HG02678 (cell line): ENCODE measurements at regions not wholly inside any gene's neighbourhood (a gene's known extent, or its start where the extent isn't known, plus 50 kb on each side); places are given as distances from the start of the nearest gene placed in this dataset.

Experiments used
- ATAC-seq: cut with Tn5 transposase; IDR thresholded peaks from one replicate; pipeline ENCODE4 v1.9.1; 2021; ENCODE audit warnings: mild to moderate bottlenecking, moderate library complexity; ENCODE audit not compliant: unreplicated experiment

GRCh38 chr3:174639970-174640369, 219.2 kb upstream of the NAALADL2 start:
- ATAC-seq: no peak

DNA sequence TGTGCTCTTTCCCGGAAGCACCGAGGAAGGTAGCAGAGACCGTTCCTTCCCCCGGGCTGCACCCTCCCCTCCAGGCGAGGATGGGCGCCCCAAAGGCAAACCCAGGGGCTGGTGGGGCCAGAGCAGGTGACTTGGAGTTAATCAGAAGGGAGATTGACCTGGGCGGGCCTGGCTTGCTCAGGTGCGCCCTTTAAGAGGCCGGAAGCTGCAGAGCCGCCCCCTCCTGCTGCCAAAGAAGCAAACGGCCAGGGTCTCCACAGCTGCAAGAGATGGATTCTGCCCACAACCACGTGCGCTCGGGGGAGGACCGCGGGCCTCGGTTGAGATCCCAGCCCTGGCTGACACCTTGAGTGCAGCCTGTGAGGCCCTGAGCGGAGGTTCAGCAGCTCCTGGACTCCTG, 218.2 kb upstream of the NAALADL2 start:
- no peak for ATAC-seq

DNA sequence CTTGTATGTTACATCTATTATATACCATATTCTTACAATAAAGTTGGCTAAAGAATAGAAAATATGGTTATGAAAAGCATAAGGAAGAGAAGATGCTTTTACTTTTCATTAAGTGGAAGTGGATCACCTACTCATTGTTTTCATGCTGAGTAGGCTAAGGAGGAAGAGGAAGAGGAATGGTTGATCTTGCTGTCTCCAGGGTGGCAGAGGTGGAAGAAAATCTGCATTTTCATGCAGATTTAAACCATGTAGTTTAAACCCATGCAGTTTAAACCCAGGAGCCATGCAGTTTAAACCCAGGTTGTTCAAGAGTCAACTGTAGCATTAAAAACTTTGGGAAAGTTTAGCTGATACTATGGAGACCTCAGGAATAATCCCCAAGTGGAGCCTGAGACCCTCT, 214.8 kb upstream of the NAALADL2 start:
- no peak for ATAC-seq

DNA sequence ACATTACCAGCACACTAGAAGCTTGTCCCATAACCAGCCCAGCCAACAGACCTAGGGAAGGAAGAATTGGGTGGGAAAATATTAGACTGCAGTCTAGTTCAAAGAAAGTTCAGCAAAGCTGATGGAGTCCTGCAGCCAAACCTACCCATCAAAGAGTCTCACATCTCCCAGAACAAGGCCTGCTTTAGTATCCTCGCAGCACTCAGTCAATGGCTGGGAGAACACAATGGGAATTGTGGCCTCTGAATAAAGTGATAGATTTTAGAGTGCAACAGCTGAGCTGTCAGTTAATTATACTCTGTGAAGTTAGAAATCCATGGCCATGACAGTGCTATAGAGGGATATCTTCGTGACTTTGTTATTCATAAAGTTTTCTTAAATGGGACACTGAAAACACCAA, 207.2 kb upstream of the NAALADL2 start:
- ATAC-seq: no peak

DNA sequence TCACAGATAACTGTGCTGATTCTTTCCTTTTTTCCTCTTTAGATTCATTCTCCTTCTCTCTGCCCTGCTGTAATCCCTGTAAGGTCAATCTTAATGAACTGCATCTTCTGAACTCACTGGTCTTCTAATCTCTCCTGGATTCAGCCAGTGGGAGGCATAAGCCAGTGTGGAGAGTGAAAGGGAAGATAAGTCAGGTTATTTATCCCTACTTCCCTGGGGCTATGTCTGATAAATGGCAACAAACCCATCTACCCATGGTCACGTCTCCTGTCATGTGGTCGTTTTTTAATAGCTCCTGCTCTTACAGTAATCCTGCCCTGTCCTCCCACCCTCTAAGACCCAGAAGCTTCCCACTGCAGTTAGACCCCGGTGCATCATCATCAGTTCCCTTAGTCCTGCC, 199.6 kb upstream of the NAALADL2 start:
- ATAC-seq: no peak

DNA sequence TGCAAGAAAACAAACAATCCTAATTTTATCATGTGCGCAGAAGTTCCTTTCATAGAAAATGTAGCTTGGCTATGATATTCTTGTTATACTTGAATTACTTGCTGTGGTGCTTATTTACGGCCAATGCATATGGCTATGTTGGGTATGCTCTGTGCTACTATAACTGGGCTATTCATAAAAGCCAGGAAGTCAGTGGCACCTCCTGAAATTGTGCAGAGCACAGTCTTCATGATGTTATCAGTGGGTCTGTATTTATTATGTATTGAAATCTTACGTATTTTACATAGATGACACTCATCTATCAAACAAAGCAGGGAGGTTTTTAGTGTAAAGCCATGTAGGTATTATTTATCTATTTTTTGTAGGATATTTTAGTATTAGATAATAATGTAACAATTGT, 196.5 kb upstream of the NAALADL2 start:
- no peak for ATAC-seq

GRCh38 chr3:174667386-174667785, 191.7 kb upstream of the NAALADL2 start:
- no peak for ATAC-seq

DNA sequence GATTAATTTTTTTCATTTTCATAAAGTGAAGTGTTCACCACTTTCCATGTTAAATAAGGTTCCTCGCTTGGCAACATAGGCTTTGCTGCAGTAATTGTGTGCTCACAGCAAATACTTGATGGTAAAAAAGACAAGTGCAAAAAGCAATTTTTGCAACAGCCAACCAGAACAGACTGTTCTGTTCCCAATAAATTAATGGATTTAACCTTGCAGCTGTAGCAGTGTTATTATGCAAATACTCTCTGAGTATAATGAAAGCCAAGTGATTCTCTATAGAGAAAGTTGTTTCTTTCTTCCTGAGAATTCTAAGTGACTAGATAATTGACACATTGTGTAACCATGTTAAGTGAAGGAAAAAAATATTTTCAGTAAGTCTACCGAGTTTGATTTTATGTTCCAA, 183.7 kb upstream of the NAALADL2 start:
- ATAC-seq: no peak

GRCh38 chr3:174681784-174682183, 177.3 kb upstream of the NAALADL2 start:
- no peak for ATAC-seq

GRCh38 chr3:174685796-174686195, 173.3 kb upstream of the NAALADL2 start:
- ATAC-seq: no peak

DNA sequence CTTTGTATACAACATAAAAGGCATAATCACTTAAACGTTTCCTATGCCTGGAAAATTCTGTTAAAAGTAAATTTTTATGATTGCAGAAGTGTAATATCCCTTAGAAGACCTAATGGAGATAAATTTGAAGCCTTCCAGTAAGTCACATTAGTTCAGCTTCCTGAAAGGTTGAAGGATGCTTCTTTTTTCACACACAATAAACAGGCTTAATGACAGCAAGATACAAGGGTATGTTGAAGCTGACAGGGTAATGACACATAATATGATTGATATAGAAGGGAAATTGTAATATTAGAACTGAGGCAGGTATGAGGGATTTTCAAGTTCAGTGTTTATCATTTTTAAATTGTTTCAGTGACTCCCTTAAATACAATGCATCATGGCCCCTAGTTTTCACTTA, 161.8 kb upstream of the NAALADL2 start:
- no peak for ATAC-seq

DNA sequence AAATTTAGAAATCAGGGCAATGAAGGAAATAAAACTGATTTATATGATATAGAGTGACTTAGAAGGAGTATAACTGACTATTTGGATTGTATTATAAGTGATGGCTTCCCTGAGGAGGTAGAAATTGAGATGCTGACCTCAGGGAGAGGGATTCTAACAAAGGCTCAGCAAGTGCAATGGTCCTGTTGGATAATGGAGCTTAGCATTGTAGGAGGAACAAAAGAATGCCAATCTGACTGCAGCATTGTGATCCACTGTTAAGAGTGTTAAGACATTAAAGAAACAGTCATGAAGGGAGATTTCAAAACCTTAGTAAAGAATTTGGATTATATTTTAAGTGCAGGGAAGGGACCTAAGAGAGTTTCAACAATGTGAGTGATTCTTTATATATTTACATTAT, 158.4 kb upstream of the NAALADL2 start:
- no peak for ATAC-seq

DNA sequence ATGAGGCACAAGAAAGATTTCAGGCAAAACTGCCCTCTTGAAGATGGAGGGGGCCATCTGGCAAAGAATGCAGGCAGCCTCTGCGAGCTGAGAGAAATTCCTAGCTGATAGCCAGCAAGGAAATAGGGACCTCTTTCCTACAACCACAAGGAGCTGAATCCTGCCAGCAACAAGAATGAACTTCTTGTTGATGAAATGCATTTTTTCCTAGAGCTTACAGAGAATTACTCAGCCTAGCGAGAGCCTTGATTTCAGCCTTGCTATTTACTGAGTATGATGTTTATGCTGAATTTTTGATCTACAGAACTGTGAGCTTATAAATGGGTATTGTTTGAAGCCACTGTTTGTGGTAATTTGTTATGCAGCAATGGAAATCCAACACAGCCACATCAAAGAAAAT, 148.5 kb upstream of the NAALADL2 start:
- ATAC-seq: no peak

DNA sequence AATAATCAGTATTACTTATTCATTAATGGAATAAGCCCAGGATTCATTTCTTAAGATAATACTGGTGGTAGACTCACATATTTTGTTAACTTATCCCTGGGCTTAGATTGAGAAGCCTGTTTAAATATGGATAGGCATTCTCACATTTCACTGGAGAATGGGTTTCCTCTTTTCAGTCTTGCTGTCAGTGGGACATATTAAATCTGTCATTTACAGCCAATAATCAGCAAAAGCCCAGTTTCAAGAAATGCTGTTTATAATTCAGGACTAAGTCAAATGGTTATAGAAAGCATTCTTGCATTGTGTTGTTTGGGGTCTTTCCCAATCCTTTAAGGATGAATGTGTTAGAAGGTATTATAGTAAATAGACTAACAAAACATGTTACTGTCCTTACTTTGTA, 143.7 kb upstream of the NAALADL2 start:
- ATAC-seq: no peak

GRCh38 chr3:174716956-174717505, 142.1 kb upstream of the NAALADL2 start:
- no peak for ATAC-seq

GRCh38 chr3:174720717-174721116, 138.4 kb upstream of the NAALADL2 start:
- no peak for ATAC-seq

- no peak for ATAC-seq
These were observed 133.8 kb upstream of the NAALADL2 start for GRCh38 chr3:174725303-174725702.

GRCh38 chr3:174737966-174738365, 121.2 kb upstream of the NAALADL2 start:
- ATAC-seq: no peak

DNA sequence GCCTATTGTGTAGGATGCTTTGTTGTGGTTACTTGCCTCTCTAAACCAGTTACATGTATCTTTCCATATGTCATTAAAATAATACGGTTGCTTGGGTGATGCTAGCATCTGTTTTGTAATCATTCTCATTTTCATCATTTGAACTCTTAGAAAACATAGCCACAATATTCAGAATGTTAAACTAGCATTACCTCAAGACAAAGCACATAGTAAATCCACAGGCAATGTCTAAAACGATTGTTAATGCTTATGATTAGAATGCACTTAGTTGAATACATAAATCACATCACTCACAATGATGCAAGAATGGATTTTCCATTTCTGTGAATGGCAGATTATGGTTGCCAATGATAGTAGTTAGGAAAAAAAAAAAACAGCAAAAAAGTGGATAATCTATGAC, 110.0 kb upstream of the NAALADL2 start:
- ATAC-seq: no peak

DNA sequence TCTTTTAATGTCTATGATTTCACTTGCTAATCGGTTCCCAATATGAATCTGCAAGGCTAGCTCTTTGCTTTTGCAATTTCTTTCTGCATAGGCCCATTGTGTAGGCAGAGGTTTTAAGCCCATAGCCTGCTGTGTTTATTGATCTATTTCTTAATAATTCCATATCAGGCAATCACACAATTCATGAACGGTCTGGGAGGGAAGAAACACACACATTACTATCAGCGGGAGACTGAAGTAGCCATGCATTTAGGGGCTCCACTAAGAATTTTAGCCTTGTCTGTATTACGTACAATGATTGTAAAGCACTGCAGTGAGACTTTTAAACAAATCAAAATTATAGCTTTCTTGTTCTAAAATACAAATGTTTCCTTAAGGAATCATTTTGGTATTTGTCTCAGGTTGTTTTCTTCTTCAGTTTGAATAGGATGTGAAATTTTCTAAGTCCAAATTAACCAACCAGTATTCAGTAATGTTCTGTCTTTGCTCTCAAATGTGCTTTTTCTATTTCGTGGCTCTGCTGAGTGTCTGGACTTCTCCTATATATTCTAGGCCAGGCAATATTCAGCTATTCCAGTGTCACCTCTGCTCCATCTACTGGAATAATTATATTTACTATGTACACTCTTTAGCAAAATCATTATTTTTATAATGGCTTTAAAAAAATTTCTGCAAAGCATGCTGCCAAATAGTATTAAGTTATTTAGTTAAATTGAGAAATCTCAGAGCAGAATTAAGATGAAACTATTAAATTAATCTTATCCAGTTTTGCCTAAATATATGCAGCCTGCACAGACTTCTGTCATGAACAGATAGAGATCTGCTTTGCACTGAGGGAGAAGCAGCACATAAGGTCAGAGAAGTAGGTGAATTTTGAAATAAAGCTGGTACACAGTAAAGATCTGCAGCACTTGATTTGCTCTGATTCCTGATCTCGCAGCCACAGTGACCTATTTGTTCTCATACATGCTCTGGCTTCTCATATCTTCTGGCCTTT, 103.0 kb upstream of the NAALADL2 start:
- ATAC-seq: no peak

GRCh38 chr3:174758943-174759342, 100.2 kb upstream of the NAALADL2 start:
- no peak for ATAC-seq

DNA sequence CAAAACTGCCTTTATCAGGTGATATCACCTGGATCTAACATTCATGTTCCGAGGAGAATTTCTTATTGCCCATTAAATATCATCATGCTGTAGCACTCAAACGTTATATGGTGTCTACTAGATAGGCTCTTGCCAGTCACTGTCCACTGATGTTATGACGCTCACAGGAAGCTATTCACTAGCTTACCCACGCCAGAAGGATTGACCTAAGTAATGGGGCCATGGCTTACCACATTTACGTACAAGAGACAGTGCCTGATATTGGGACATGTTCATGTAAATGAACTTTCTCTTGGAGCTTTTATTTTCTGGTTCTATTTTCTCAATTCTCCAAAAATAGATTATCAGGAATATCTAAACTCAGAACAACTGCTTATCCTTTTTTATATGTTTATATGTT, 91.7 kb upstream of the NAALADL2 start:
- no peak for ATAC-seq
